ENCODE measurements at regions not wholly inside any gene's neighbourhood (a gene's known extent, or its start where the extent isn't known, plus 50 kb on each side); places are given as distances from the start of the nearest gene placed in this dataset.

DNA sequence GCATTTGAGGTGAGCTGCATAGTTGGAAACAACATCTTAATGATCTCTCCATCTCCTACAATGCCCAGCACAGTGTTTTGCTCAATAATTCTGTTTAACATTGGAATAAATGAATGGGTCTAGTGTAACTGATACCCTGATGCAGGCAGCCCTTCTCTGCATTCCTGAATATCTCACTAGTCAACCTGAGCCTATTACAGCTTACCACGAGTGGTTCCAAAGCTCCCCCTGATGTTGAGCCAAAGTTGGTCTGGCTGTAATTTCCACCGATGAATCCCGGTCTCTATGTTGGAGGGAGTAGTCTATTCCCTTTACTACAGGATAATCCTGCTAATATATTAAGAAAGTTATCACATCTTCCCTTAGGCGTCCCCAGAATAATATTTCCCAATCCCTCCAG, 63.8 kb downstream of the ZBTB18 start:
- 60% methylated on average over 4 of the region's 4 CpGs for WGBS
- no peak for TF ChIP-seq EP300 (IDR thresholded peaks at IDR 0.05)
- no peak for TF ChIP-seq POLR2A (IDR thresholded peaks at IDR 0.05)
- no peak for TF ChIP-seq POLR2AphosphoS5 (IDR thresholded peaks at IDR 0.05)
- TF ChIP-seq, protein P1, sequence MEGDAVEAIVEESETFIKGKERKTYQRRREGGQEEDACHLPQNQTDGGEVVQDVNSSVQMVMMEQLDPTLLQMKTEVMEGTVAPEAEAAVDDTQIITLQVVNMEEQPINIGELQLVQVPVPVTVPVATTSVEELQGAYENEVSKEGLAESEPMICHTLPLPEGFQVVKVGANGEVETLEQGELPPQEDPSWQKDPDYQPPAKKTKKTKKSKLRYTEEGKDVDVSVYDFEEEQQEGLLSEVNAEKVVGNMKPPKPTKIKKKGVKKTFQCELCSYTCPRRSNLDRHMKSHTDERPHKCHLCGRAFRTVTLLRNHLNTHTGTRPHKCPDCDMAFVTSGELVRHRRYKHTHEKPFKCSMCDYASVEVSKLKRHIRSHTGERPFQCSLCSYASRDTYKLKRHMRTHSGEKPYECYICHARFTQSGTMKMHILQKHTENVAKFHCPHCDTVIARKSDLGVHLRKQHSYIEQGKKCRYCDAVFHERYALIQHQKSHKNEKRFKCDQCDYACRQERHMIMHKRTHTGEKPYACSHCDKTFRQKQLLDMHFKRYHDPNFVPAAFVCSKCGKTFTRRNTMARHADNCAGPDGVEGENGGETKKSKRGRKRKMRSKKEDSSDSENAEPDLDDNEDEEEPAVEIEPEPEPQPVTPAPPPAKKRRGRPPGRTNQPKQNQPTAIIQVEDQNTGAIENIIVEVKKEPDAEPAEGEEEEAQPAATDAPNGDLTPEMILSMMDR (IDR thresholded peaks at IDR 0.05) = no peak
- Histone ChIP-seq H3K4me1 (no peaks in the 10 kb centered on the region), H3K36me3 (no peaks in the 10 kb centered on the region), H3K9me3 (no peaks in the 10 kb centered on the region), H3K27me3 (peaks cover 3% of the 10 kb centered on the region), H3K4me3 (no peak overlapping the region), H3K27ac (no peak overlapping the region)
- DNase-seq (ENCODE audit: low spot score in 2 of 2) = no peak

DNA sequence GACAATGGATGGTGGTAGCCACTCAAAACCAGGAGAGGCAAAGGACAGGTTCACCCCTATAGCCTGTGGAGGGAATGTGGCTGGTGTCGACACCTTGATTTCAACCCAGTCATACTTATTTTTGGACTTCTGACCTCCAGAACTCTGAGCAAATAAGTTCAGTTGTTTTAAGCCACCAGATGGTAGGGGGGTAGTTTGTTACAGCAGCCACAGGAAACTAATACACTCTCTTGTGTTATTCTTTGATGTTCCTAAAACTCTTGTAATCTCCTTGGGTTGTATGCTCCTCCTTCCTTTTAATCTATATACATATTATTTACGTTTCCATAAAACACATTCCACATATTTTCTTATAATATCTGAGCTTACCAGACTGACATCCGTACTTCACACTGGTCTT, 65.9 kb downstream of the ZBTB18 start:
- no peak for DNase-seq (ENCODE audit: low spot score in 2 of 2)
- 91% methylated on average over 3 of the region's 3 CpGs for WGBS
- Histone ChIP-seq H3K4me1 (no peaks in the 10 kb centered on the region), H3K36me3 (no peaks in the 10 kb centered on the region), H3K27me3 (no peaks in the 10 kb centered on the region), H3K27ac (no peak overlapping the region), H3K4me3 (no peak overlapping the region), H3K9me3 (no peaks in the 10 kb centered on the region)
- TF ChIP-seq POLR2A (IDR thresholded peaks at IDR 0.05) = no peak
- TF ChIP-seq, protein P1 (IDR thresholded peaks at IDR 0.05) = no peak
- TF ChIP-seq EP300 (IDR thresholded peaks at IDR 0.05) = no peak
- TF ChIP-seq POLR2AphosphoS5 (IDR thresholded peaks at IDR 0.05) = no peak

DNA sequence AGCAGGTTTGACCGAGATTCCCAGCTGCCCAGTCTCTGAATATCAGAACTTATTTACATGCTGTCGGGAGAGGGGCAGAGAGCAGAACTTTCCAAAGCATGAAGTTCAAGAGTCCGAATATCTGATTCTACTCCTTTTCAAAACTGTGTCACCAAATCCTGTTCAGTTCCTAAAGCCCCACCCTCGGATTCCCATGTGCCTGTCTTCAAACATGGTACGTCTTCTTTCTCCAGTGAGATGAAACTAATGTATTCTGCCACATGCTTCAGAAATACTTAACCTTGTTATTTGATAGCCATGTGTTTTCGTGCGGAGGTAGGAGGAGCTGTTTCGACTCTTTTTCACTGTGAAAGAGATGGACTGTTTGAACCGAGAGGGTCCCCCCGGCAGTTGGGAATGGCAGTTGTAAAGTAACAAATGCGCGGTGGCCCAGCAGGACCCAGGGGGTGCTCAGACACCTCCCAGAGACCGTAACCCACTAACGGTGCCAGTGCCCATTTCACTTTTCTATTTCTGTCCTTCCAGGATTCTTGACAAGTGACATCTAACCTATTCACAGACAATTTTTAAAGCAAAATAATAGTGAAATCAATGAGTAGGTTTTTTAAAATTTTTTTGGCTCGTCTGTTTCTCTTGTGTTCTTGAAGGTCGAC, 67.2 kb downstream of the ZBTB18 start:
- no peak overlapping the region for H3K27ac ChIP-seq
- TF ChIP-seq POLR2A (IDR thresholded peaks at IDR 0.05) (no peak), EP300 (IDR thresholded peaks at IDR 0.05) (no peak), POLR2AphosphoS5 (IDR thresholded peaks at IDR 0.05) (no peak)
- TF ChIP-seq, protein P1 (IDR thresholded peaks at IDR 0.05) = no peak
- no peaks in the 10 kb centered on the region for H3K27me3 ChIP-seq
- DNase-seq (ENCODE audit: low spot score in 2 of 2) = no peak
- H3K4me3 ChIP-seq = no peak overlapping the region
- no peaks in the 10 kb centered on the region for H3K9me3 ChIP-seq
- H3K36me3 ChIP-seq = no peaks in the 10 kb centered on the region
- whole genome bisulfite sequencing = 52% methylated on average over 16 of the region's 16 CpGs
- H3K4me1 ChIP-seq = no peaks in the 10 kb centered on the region

DNA sequence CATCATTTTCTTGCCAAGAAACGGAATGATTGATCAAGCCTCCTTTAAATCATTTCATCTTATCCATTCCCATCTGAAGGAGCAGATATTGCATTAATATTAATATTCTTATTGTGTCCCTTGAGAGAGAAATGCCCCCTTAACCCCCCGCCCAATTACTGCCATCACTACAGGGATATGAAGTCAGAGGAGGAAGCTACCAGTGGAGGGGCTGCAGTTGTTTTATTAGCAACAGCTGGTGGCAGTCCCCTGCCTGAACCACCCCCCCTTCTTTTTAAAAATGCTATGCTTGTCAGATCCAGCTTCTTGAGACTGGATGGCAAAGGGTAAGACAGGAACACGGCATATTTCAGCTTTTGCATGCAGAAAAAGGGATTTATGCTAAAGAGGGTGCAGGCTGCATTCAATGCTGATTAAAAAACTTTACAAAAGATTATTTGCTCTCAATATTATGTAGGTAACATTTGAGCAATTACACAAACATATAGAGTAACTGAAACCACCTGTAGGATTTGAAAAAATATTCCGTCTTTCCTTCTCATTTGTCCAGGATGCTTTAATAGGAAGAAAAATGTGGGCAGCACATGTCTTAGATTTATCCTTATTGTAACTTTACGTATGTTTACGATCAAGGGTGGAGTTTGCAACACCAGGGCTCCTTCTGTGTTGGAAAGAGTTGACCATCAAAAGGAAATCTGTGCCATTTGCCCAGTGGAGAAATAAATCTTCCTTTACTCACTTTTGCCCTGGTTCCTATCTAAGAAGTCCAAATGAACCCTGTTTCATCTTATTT, 77.7 kb downstream of the ZBTB18 start:
- H3K27me3 ChIP-seq = peaks cover 4% of the 10 kb centered on the region
- no peak for DNase-seq (ENCODE audit: low spot score in 2 of 2)
- H3K36me3 ChIP-seq = no peaks in the 10 kb centered on the region
- H3K9me3 ChIP-seq = no peaks in the 10 kb centered on the region
- no peak overlapping the region for H3K4me3 ChIP-seq
- 63% methylated on average over 6 of the region's 6 CpGs for WGBS
- H3K27ac ChIP-seq = no peak overlapping the region
- TF ChIP-seq POLR2A (IDR thresholded peaks at IDR 0.05) = no peak
- no peak for TF ChIP-seq EP300 (IDR thresholded peaks at IDR 0.05)
- TF ChIP-seq POLR2AphosphoS5 (IDR thresholded peaks at IDR 0.05) = no peak
- TF ChIP-seq, protein P1 (IDR thresholded peaks at IDR 0.05) = no peak
- H3K4me1 ChIP-seq = no peaks in the 10 kb centered on the region

DNA sequence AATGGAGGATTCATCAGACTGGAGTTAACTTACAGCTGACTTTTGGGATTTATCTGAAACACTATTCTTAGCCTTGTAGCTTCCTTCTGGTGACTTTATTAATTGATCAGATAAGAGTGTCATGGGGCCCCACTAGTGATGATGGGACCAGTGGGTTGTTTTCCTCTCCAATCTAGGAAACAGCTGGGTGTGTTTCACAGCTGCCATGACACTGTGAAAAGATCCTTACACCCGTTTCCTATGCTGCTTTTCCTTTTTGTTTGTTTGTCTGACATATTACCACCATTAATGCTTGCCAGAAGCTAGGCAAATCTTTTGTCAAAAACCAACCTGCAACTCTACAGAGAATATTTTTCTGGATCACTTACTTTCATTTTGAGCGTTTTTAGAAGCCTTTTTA, 86.2 kb downstream of the ZBTB18 start:
- Histone ChIP-seq H3K36me3 (no peaks in the 10 kb centered on the region), H3K9me3 (no peaks in the 10 kb centered on the region), H3K4me3 (no peak overlapping the region), H3K4me1 (no peaks in the 10 kb centered on the region), H3K27ac (no peak overlapping the region), H3K27me3 (peaks cover 11% of the 10 kb centered on the region)
- WGBS = 64% methylated on average over 2 of the region's 2 CpGs
- TF ChIP-seq EP300 (IDR thresholded peaks at IDR 0.05) (no peak), POLR2A (IDR thresholded peaks at IDR 0.05) (no peak), POLR2AphosphoS5 (IDR thresholded peaks at IDR 0.05) (no peak)
- TF ChIP-seq, protein P1 (IDR thresholded peaks at IDR 0.05) = no peak
- no peak for DNase-seq (ENCODE audit: low spot score in 2 of 2)
